Left ventricle myocardium inferior (tissue), 1 donor: ENCODE measurements at regions not wholly inside any gene's neighbourhood (a gene's known extent, or its start where the extent isn't known, plus 50 kb on each side); places are given as distances from the start of the nearest gene placed in this dataset.

ENCODE experiments used
- DNase-seq: peaks from one replicate; pipeline ENCODE4 v3.0.0-alpha.2; 2020
- H3K27ac ChIP-seq: fragments of 200-600 bp; replicated peaks from 2 replicates; pipeline ENCODE4 v1.8.0; 2021
- H3K27me3 ChIP-seq: fragments of 200-600 bp; 2 replicates; pipeline ENCODE4 v1.8.0; 2021; ENCODE audit warnings: low read depth
- H3K36me3 ChIP-seq: fragments of 200-600 bp; 2 replicates; pipeline ENCODE4 v1.8.0; 2021
- H3K4me1 ChIP-seq: fragments of 200-600 bp; 2 replicates; pipeline ENCODE4 v1.8.0; 2021
- H3K4me3 ChIP-seq: fragments of 200-600 bp; 2 replicates; pipeline ENCODE4 v1.8.0; 2021; ENCODE audit warnings: mild to moderate bottlenecking, moderate library complexity
- H3K9me3 ChIP-seq: fragments of 200-600 bp; replicated peaks from 2 replicates; pipeline ENCODE4 v1.8.0; 2021
- CTCF ChIP-seq: fragments of 200-600 bp; IDR thresholded peaks from 2 replicates; pipeline ENCODE4 v1.8.0; 2021; ENCODE audit warnings: antibody characterized with exemption, mild to moderate bottlenecking, borderline replicate concordance
- intact Hi-C: fragments of 100-400 bp; cut with micrococcal nuclease; formaldehyde crosslinking; loops from one replicate; pipeline ENCODE4 v1.11.0; 2022
- donor health status: DM: no; HTN: yes; CAD: no; lungs with severe emphysema.

- H3K36me3 ChIP-seq: no peaks in the 10 kb centered on the region
- H3K27ac ChIP-seq: no peak overlapping the region
- peaks cover 8% of the 10 kb centered on the region for H3K9me3 ChIP-seq
- intact Hi-C loops: no loop called here
- no peaks in the 10 kb centered on the region for H3K4me1 ChIP-seq
- DNase-seq: no peak
- H3K27me3 ChIP-seq: peaks cover 71% of the 10 kb centered on the region
- TF ChIP-seq CTCF: no peak
- no peak overlapping the region for H3K4me3 ChIP-seq
Measured at GRCh38 chr1:30340934-30341333, 382.5 kb downstream of the MATN1 start.

DNA sequence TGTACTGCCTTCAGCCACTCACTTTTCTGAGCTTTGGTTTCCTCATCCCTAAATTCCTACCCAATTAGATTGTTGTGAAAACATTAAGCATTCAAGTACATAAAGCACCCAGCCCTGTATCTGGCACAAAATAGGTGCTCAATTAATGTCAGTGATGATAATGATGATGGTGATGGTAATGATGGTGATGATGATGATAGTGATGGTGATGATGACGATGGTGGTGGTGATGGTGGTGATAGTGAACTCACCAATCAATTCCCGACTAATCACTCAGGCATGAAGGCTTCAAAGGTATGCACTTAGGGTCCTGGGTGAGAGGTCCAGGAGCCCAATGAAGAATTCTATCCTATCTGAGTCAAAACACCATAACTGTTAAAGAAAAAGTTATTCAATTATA lies 383.5 kb downstream of the MATN1 start:
- Histone ChIP-seq H3K9me3 (peaks cover 8% of the 10 kb centered on the region), H3K27me3 (peaks cover 60% of the 10 kb centered on the region), H3K4me3 (no peak overlapping the region), H3K36me3 (no peaks in the 10 kb centered on the region), H3K4me1 (no peaks in the 10 kb centered on the region), H3K27ac (no peak overlapping the region)
- intact Hi-C loops: no loop called here
- DNase-seq: no peak
- TF ChIP-seq CTCF: no peak

DNA sequence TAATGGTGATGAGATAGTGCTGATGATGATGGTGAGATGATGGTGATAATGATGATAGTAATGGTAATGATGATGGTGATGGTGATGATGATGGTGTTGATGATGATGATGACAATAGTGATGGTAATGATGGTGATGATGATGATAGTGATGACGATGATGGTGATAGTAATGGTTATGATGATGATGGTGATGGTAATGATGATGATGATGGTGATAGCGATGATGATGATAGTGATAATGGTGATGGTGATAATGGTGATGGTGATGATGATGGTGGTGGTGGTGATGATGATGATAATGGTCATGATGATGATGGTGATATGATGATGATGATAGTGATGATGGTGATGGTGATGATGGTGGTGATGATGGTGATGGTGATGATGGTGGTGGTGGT lies 384.6 kb downstream of the MATN1 start:
- no peak overlapping the region for H3K4me3 ChIP-seq
- intact Hi-C loops: no loop called here
- no peaks in the 10 kb centered on the region for H3K4me1 ChIP-seq
- peaks cover 6% of the 10 kb centered on the region for H3K9me3 ChIP-seq
- TF ChIP-seq CTCF: no peak
- no peak overlapping the region for H3K27ac ChIP-seq
- H3K27me3 ChIP-seq: peaks cover 49% of the 10 kb centered on the region
- H3K36me3 ChIP-seq: no peaks in the 10 kb centered on the region
- DNase-seq: no peak

GRCh38 chr1:30337324-30337620 lies 386.1 kb downstream of the MATN1 start:
- DNase-seq: no peak
- intact Hi-C loops: no loop called here
- TF ChIP-seq CTCF: no peak
- H3K27me3 ChIP-seq: peaks cover 45% of the 10 kb centered on the region
- no peaks in the 10 kb centered on the region for H3K4me1 ChIP-seq
- no peak overlapping the region for H3K27ac ChIP-seq
- no peaks in the 10 kb centered on the region for H3K36me3 ChIP-seq
- H3K9me3 ChIP-seq: no peaks in the 10 kb centered on the region
- H3K4me3 ChIP-seq: no peak overlapping the region

- Histone ChIP-seq H3K4me3 (no peak overlapping the region), H3K36me3 (no peaks in the 10 kb centered on the region), H3K4me1 (no peaks in the 10 kb centered on the region), H3K9me3 (no peaks in the 10 kb centered on the region), H3K27ac (no peak overlapping the region), H3K27me3 (peaks cover 45% of the 10 kb centered on the region)
- DNase-seq: no peak
- no peak for TF ChIP-seq CTCF
- intact Hi-C loops: no loop called here
Measured at GRCh38 chr1:30336550-30337323, 386.6 kb downstream of the MATN1 start.
